HepG2 (cell line): ENCODE measurements at regions not wholly inside any gene's neighbourhood (a gene's known extent, or its start where the extent isn't known, plus 50 kb on each side); places are given as distances from the start of the nearest gene placed in this dataset.

Experiments used
- CHD4 ChIP-seq: fragments of 200-600 bp; sonication (generic); IDR thresholded peaks from 2 replicates; pipeline ENCODE4 v1.7.0; 2017; ENCODE audit warnings: mild to moderate bottlenecking, low read length, borderline replicate concordance
- HNF1B ChIP-seq: sonication (generic); formaldehyde crosslinking; IDR thresholded peaks from 2 replicates; pipeline ENCODE4 v1.5.1; 2020; ENCODE audit warnings: mild to moderate bottlenecking, moderate library complexity, missing genetic modification reagents
- KAT2B ChIP-seq: fragments of 150-350 bp; IDR thresholded peaks from 2 replicates; pipeline ENCODE4 v1.6.1; 2014; ENCODE audit warnings: low read depth, low read length, borderline replicate concordance
- NCOR1 ChIP-seq: fragments of 200-600 bp; sonication (generic); IDR thresholded peaks from 2 replicates; pipeline ENCODE4 v1.7.0; 2017; ENCODE audit warnings: antibody characterized with exemption, low read length, borderline replicate concordance
- RCOR2 ChIP-seq: IDR thresholded peaks from 2 replicates; pipeline ENCODE4 v1.6.1; 2016; ENCODE audit warnings: missing biosample characterization, missing genetic modification reagents
- ZNF318 ChIP-seq: sonication (generic); formaldehyde crosslinking; IDR thresholded peaks from 2 replicates; pipeline ENCODE4 v1.4.0; 2020; ENCODE audit warnings: mild to moderate bottlenecking, missing genetic modification reagents
- ZNF510 ChIP-seq: sonication (generic); formaldehyde crosslinking; IDR thresholded peaks from 2 replicates; pipeline ENCODE4 v1.4.0; 2020; ENCODE audit warnings: low read depth, mild to moderate bottlenecking, missing genetic modification reagents
- ZNF768 ChIP-seq: sonication (generic); formaldehyde crosslinking; IDR thresholded peaks from 2 replicates; pipeline ENCODE4 v1.4.0; 2020; ENCODE audit warnings: missing genetic modification reagents
- TF ChIP-seq, protein P1 (sequence below): sonication (generic); formaldehyde crosslinking; IDR thresholded peaks from 2 replicates; pipeline ENCODE4 v1.4.0; 2020; ENCODE audit warnings: mild to moderate bottlenecking, low read depth, missing genetic modification reagents
- TF ChIP-seq, protein P2 (sequence below): sonication (generic); formaldehyde crosslinking; IDR thresholded peaks from 2 replicates; pipeline ENCODE4 v1.5.0; 2020; ENCODE audit warnings: mild to moderate bottlenecking, missing genetic modification reagents
- TF ChIP-seq, protein P3 (sequence below): sonication (generic); formaldehyde crosslinking; IDR thresholded peaks from 2 replicates; pipeline ENCODE4 v1.4.0; 2020; ENCODE audit warnings: missing genetic modification reagents, borderline replicate concordance

DNA sequence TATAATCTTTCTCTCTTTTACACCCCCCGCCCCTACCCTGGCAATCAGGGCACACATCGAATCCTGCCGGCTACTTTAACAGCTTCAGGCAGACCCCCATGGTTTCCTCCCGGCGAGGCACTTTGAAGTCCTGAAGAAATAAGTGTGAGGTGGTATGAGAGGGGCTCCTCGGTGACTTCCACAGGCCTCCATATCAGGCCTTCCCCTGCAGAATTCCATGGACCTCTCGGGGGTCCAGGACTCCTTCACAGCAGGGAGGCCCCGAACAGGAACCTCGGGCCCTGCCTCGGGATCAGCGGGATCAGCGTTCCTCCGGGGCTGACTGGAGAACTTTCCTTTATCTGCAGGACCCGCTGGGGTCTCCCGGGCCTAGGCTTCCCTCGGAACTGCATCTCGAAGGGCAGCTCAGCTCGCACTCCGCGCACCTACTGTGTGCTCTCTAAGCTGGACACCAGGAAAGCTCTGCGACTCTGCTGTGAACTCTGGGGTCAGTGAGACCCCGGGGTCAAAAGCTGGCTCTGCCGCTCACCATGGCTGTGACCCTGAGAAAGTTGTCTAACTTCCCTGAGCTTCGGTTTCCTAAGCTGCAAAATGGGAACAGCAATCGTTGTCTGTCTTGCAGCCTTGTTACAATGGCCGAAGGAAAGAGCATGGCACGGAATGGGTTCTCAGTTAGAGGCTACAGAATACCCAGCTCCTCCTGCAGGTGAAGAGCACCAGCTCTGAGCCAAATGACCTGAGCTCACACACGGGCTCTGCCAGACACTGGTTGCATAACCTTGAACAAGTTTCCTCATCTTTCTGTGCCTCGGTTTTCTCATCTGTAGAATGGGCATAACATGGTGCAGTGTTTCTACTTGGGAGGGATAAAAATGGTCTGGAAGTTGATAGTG lies 97.4 kb upstream of the ID2 start (continued):
- TF ChIP-seq HNF1B (CRISPR knock-in tag) (no peak), ZNF318 (CRISPR knock-in tag) (no peak), KAT2B (no peak), NCOR1 (0 out of 2 replicates have a peak, but pooled peaks have one; percentile 6), ZNF510 (no peak), RCOR2 (peak; percentile 56; the same call in 1 of the 2 replicates), CHD4 (peak; percentile 95), ZNF768 (CRISPR knock-in tag) (no peak)
- TF ChIP-seq, protein P1, sequence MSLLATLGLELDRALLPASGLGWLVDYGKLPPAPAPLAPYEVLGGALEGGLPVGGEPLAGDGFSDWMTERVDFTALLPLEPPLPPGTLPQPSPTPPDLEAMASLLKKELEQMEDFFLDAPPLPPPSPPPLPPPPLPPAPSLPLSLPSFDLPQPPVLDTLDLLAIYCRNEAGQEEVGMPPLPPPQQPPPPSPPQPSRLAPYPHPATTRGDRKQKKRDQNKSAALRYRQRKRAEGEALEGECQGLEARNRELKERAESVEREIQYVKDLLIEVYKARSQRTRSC = no peak
- TF ChIP-seq, protein P2, sequence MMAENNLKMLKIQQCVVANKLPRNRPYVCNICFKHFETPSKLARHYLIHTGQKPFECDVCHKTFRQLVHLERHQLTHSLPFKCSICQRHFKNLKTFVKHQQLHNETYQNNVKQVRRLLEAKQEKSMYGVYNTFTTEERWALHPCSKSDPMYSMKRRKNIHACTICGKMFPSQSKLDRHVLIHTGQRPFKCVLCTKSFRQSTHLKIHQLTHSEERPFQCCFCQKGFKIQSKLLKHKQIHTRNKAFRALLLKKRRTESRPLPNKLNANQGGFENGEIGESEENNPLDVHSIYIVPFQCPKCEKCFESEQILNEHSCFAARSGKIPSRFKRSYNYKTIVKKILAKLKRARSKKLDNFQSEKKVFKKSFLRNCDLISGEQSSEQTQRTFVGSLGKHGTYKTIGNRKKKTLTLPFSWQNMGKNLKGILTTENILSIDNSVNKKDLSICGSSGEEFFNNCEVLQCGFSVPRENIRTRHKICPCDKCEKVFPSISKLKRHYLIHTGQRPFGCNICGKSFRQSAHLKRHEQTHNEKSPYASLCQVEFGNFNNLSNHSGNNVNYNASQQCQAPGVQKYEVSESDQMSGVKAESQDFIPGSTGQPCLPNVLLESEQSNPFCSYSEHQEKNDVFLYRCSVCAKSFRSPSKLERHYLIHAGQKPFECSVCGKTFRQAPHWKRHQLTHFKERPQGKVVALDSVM (CRISPR knock-in tag) = no peak
- TF ChIP-seq, protein P3, sequence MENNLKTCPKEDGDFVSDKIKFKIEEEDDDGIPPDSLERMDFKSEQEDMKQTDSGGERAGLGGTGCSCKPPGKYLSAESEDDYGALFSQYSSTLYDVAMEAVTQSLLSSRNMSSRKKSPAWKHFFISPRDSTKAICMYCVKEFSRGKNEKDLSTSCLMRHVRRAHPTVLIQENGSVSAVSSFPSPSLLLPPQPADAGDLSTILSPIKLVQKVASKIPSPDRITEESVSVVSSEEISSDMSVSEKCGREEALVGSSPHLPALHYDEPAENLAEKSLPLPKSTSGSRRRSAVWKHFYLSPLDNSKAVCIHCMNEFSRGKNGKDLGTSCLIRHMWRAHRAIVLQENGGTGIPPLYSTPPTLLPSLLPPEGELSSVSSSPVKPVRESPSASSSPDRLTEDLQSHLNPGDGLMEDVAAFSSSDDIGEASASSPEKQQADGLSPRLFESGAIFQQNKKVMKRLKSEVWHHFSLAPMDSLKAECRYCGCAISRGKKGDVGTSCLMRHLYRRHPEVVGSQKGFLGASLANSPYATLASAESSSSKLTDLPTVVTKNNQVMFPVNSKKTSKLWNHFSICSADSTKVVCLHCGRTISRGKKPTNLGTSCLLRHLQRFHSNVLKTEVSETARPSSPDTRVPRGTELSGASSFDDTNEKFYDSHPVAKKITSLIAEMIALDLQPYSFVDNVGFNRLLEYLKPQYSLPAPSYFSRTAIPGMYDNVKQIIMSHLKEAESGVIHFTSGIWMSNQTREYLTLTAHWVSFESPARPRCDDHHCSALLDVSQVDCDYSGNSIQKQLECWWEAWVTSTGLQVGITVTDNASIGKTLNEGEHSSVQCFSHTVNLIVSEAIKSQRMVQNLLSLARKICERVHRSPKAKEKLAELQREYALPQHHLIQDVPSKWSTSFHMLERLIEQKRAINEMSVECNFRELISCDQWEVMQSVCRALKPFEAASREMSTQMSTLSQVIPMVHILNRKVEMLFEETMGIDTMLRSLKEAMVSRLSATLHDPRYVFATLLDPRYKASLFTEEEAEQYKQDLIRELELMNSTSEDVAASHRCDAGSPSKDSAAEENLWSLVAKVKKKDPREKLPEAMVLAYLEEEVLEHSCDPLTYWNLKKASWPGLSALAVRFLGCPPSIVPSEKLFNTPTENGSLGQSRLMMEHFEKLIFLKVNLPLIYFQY = no peak
